ENCODE measurements at regions not wholly inside any gene's neighbourhood (a gene's known extent, or its start where the extent isn't known, plus 50 kb on each side); places are given as distances from the start of the nearest gene placed in this dataset.

DNA sequence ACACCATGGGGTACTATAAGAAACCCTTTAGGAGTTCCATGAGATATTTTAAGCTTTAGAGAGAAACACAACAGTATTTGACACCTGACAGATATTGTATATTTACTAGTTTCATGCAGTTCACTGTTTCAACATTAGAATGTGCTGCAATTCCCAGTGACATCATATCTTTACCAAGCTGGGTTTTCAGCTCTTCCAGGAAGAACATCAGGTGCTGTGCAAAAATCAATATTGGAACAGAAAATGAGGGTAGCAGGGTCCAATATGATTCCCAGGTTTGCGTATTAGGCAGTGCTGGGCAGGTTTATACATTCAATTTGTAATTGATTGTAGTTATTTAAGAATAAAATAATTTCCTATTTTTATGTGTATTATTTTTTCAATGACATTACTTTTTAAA lies 500.0 kb upstream of the EPHA7 start:
- intact Hi-C loops (cut with DNase I) = no loop called here
- Histone ChIP-seq H3K9me3 (no peaks in the 10 kb centered on the region), H3K4me1 (no peaks in the 10 kb centered on the region), H3K27me3 (no peaks in the 10 kb centered on the region), H3K27ac (no peak overlapping the region), H3K4me3 (no peak overlapping the region), H3K36me3 (no peaks in the 10 kb centered on the region)
- DNase-seq = no peak
- TF ChIP-seq, protein P1, sequence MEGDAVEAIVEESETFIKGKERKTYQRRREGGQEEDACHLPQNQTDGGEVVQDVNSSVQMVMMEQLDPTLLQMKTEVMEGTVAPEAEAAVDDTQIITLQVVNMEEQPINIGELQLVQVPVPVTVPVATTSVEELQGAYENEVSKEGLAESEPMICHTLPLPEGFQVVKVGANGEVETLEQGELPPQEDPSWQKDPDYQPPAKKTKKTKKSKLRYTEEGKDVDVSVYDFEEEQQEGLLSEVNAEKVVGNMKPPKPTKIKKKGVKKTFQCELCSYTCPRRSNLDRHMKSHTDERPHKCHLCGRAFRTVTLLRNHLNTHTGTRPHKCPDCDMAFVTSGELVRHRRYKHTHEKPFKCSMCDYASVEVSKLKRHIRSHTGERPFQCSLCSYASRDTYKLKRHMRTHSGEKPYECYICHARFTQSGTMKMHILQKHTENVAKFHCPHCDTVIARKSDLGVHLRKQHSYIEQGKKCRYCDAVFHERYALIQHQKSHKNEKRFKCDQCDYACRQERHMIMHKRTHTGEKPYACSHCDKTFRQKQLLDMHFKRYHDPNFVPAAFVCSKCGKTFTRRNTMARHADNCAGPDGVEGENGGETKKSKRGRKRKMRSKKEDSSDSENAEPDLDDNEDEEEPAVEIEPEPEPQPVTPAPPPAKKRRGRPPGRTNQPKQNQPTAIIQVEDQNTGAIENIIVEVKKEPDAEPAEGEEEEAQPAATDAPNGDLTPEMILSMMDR (IDR thresholded peaks at IDR 0.05) = no peak
- ATAC-seq = no peak

GRCh38 chr6:93918258-93918657 lies 498.9 kb upstream of the EPHA7 start:
- Histone ChIP-seq H3K9me3 (no peaks in the 10 kb centered on the region), H3K27me3 (no peaks in the 10 kb centered on the region), H3K4me1 (no peaks in the 10 kb centered on the region), H3K27ac (no peak overlapping the region), H3K4me3 (no peak overlapping the region), H3K36me3 (no peaks in the 10 kb centered on the region)
- no peak for DNase-seq
- no peak for ATAC-seq
- TF ChIP-seq, protein P1 (IDR thresholded peaks at IDR 0.05) = no peak
- intact Hi-C loops (cut with DNase I) = no loop called here

DNA sequence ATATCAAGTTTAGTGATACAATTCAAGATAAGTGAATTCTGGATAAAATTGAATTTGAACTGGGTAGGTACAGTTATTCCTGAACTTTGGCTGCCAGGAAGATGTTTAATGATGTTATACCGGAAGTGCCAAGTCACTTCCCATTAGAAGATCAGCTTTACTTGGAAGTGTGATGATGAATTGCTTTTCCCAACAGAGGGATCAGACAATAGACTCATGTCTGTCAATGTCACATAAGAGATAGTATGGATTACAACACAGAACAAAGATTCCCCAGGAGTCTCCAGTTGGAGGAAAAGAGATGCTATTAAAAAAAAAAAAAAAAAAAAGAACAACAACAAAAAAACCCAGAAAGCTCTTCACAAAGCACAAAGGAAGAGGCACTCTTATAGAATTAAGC lies 497.9 kb upstream of the EPHA7 start:
- intact Hi-C loops (cut with DNase I) = no loop called here
- Histone ChIP-seq H3K27ac (no peak overlapping the region), H3K27me3 (no peaks in the 10 kb centered on the region), H3K36me3 (no peaks in the 10 kb centered on the region), H3K9me3 (no peaks in the 10 kb centered on the region), H3K4me3 (no peak overlapping the region), H3K4me1 (no peaks in the 10 kb centered on the region)
- DNase-seq = no peak
- no peak for ATAC-seq
- TF ChIP-seq, protein P1 (IDR thresholded peaks at IDR 0.05) = no peak

DNA sequence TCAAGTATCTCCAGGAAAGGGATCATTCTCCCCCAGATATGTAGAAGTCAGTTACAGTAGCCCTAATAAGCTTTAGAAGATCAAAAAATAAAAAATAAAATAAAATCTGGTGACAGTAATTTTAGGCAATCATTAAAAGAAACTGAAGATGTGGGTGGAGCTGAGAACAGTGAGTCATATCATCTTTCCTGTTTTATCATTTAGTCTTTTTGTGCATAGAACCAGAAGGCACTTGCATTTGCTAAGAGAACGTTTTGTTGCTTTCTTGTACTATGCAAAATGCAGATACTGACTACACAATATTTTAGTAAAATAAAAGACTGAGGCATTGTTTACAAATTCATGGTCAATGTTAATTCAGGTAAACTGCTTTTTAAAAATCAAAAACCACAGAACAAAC lies 497.4 kb upstream of the EPHA7 start:
- no peaks in the 10 kb centered on the region for H3K36me3 ChIP-seq
- TF ChIP-seq, protein P1 (IDR thresholded peaks at IDR 0.05) = no peak

DNA sequence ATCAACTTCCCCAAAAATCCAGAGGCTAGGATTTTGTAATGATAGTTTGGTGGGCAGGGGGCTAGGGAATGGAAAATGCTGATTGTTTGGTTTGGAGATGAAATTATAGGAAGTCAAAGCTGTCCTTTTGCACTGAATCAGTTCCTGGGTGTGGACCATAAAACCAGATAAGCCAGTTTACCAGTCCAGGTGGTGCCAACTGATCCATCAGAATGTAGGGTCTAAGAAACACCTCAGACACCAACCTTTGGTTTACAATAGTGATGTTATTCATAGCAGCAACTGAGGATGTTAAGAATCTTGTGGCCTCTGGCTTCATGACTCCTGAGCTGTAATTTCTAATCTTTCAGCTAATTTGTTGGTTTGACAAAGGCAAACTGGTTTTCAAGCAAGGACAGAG lies 496.6 kb upstream of the EPHA7 start:
- DNase-seq = no peak
- H3K36me3 ChIP-seq = no peaks in the 10 kb centered on the region
- H3K27ac ChIP-seq = no peak overlapping the region
- no peak overlapping the region for H3K4me3 ChIP-seq
- no peaks in the 10 kb centered on the region for H3K9me3 ChIP-seq
- no peaks in the 10 kb centered on the region for H3K4me1 ChIP-seq
- intact Hi-C loops (cut with DNase I) = no loop called here
- TF ChIP-seq, protein P1 (IDR thresholded peaks at IDR 0.05) = no peak
- no peak for ATAC-seq
- H3K27me3 ChIP-seq = no peaks in the 10 kb centered on the region

More for the DNA sequence above, 497.4 kb upstream of the EPHA7 start:
- Histone ChIP-seq H3K27ac (no peak overlapping the region), H3K27me3 (no peaks in the 10 kb centered on the region), H3K4me1 (no peaks in the 10 kb centered on the region), H3K4me3 (no peak overlapping the region), H3K9me3 (no peaks in the 10 kb centered on the region)
- ATAC-seq (no peak), DNase-seq (no peak)
- intact Hi-C loops (cut with DNase I) = no loop called here
